ENCODE measurements at regions not wholly inside any gene's neighbourhood (a gene's known extent, or its start where the extent isn't known, plus 50 kb on each side); places are given as distances from the start of the nearest gene placed in this dataset.

- Histone ChIP-seq H3K4me3 (ENCODE audit: low read length) (no peak overlapping the region), H3K36me3 (ENCODE audit: control insufficient read depth, insufficient read depth, low read length) (no peaks in the 10 kb centered on the region), H3K27ac (ENCODE audit: low read length) (no peak overlapping the region), H3K4me1 (ENCODE audit: control insufficient read depth, insufficient read depth, low read length) (no peaks in the 10 kb centered on the region), H3K9me3 (ENCODE audit: control insufficient read depth, low read depth, low read length) (no peaks in the 10 kb centered on the region), H3K27me3 (ENCODE audit: control insufficient read depth, insufficient read depth, low read length) (no peaks in the 10 kb centered on the region)
- 100% methylated on average over 1 of the region's 1 CpG for WGBS (ENCODE audit: insufficient coverage, low lambda C conversion rate)
- DNase-seq: no peak
Measured at GRCh38 chr13:82747958-82748357, 1134.3 kb downstream of the SLITRK1 start.

- Histone ChIP-seq H3K27ac (ENCODE audit: low read length) (no peak overlapping the region), H3K27me3 (ENCODE audit: control insufficient read depth, insufficient read depth, low read length) (no peaks in the 10 kb centered on the region), H3K36me3 (ENCODE audit: control insufficient read depth, insufficient read depth, low read length) (no peaks in the 10 kb centered on the region), H3K4me1 (ENCODE audit: control insufficient read depth, insufficient read depth, low read length) (no peaks in the 10 kb centered on the region), H3K4me3 (ENCODE audit: low read length) (no peak overlapping the region), H3K9me3 (ENCODE audit: control insufficient read depth, low read depth, low read length) (no peaks in the 10 kb centered on the region)
- WGBS (ENCODE audit: insufficient coverage, low lambda C conversion rate): 0% methylated on average over 1 of the region's 1 CpG
- no peak for DNase-seq
Measured at GRCh38 chr13:82747291-82747690, 1135.0 kb downstream of the SLITRK1 start.

GRCh38 chr13:82740442-82740841 lies 1141.8 kb downstream of the SLITRK1 start:
- no peak for DNase-seq
- Histone ChIP-seq H3K4me1 (ENCODE audit: control insufficient read depth, insufficient read depth, low read length) (no peaks in the 10 kb centered on the region), H3K9me3 (ENCODE audit: control insufficient read depth, low read depth, low read length) (no peaks in the 10 kb centered on the region), H3K27me3 (ENCODE audit: control insufficient read depth, insufficient read depth, low read length) (no peaks in the 10 kb centered on the region), H3K4me3 (ENCODE audit: low read length) (no peak overlapping the region), H3K36me3 (ENCODE audit: control insufficient read depth, insufficient read depth, low read length) (no peaks in the 10 kb centered on the region), H3K27ac (ENCODE audit: low read length) (no peak overlapping the region)
- whole genome bisulfite sequencing (ENCODE audit: insufficient coverage, low lambda C conversion rate): no CpG with 5 or more reads among the region's 4 CpGs

GRCh38 chr13:82739881-82740280 lies 1142.4 kb downstream of the SLITRK1 start:
- Histone ChIP-seq H3K4me3 (ENCODE audit: low read length) (no peak overlapping the region), H3K4me1 (ENCODE audit: control insufficient read depth, insufficient read depth, low read length) (no peaks in the 10 kb centered on the region), H3K36me3 (ENCODE audit: control insufficient read depth, insufficient read depth, low read length) (no peaks in the 10 kb centered on the region), H3K9me3 (ENCODE audit: control insufficient read depth, low read depth, low read length) (no peaks in the 10 kb centered on the region), H3K27ac (ENCODE audit: low read length) (no peak overlapping the region), H3K27me3 (ENCODE audit: control insufficient read depth, insufficient read depth, low read length) (no peaks in the 10 kb centered on the region)
- WGBS (ENCODE audit: insufficient coverage, low lambda C conversion rate): no CpG with 5 or more reads among the region's 1 CpG
- no peak for DNase-seq

- Histone ChIP-seq H3K27ac (ENCODE audit: low read length) (no peak overlapping the region), H3K4me1 (ENCODE audit: control insufficient read depth, insufficient read depth, low read length) (no peaks in the 10 kb centered on the region), H3K4me3 (ENCODE audit: low read length) (no peak overlapping the region), H3K9me3 (ENCODE audit: control insufficient read depth, low read depth, low read length) (no peaks in the 10 kb centered on the region), H3K36me3 (ENCODE audit: control insufficient read depth, insufficient read depth, low read length) (no peaks in the 10 kb centered on the region), H3K27me3 (ENCODE audit: control insufficient read depth, insufficient read depth, low read length) (no peaks in the 10 kb centered on the region)
- 100% methylated on average over 1 of the region's 1 CpG for WGBS (ENCODE audit: insufficient coverage, low lambda C conversion rate)
- DNase-seq: no peak
Measured at GRCh38 chr13:82729401-82729800, 1152.9 kb downstream of the SLITRK1 start.

GRCh38 chr13:82720986-82721385 lies 1161.3 kb downstream of the SLITRK1 start:
- H3K4me1 ChIP-seq (ENCODE audit: control insufficient read depth, insufficient read depth, low read length): no peaks in the 10 kb centered on the region
- no peaks in the 10 kb centered on the region for H3K36me3 ChIP-seq (ENCODE audit: control insufficient read depth, insufficient read depth, low read length)
- H3K27ac ChIP-seq (ENCODE audit: low read length): no peak overlapping the region
- no peaks in the 10 kb centered on the region for H3K9me3 ChIP-seq (ENCODE audit: control insufficient read depth, low read depth, low read length)
- no peak overlapping the region for H3K4me3 ChIP-seq (ENCODE audit: low read length)
- DNase-seq: no peak
- no peaks in the 10 kb centered on the region for H3K27me3 ChIP-seq (ENCODE audit: control insufficient read depth, insufficient read depth, low read length)
- WGBS (ENCODE audit: insufficient coverage, low lambda C conversion rate): 100% methylated on average over 1 of the region's 2 CpGs

GRCh38 chr13:82719987-82720386 lies 1162.3 kb downstream of the SLITRK1 start:
- no peaks in the 10 kb centered on the region for H3K36me3 ChIP-seq (ENCODE audit: control insufficient read depth, insufficient read depth, low read length)
- H3K4me1 ChIP-seq (ENCODE audit: control insufficient read depth, insufficient read depth, low read length): no peaks in the 10 kb centered on the region
- no peaks in the 10 kb centered on the region for H3K9me3 ChIP-seq (ENCODE audit: control insufficient read depth, low read depth, low read length)
- WGBS (ENCODE audit: insufficient coverage, low lambda C conversion rate): no CpG with 5 or more reads among the region's 1 CpG
- no peak overlapping the region for H3K27ac ChIP-seq (ENCODE audit: low read length)
- H3K4me3 ChIP-seq (ENCODE audit: low read length): no peak overlapping the region
- H3K27me3 ChIP-seq (ENCODE audit: control insufficient read depth, insufficient read depth, low read length): no peaks in the 10 kb centered on the region
- no peak for DNase-seq

GRCh38 chr13:82717249-82717648 lies 1165.0 kb downstream of the SLITRK1 start:
- no peak for DNase-seq
- Histone ChIP-seq H3K27ac (ENCODE audit: low read length) (no peak overlapping the region), H3K9me3 (ENCODE audit: control insufficient read depth, low read depth, low read length) (no peaks in the 10 kb centered on the region), H3K36me3 (ENCODE audit: control insufficient read depth, insufficient read depth, low read length) (no peaks in the 10 kb centered on the region), H3K27me3 (ENCODE audit: control insufficient read depth, insufficient read depth, low read length) (no peaks in the 10 kb centered on the region), H3K4me3 (ENCODE audit: low read length) (no peak overlapping the region), H3K4me1 (ENCODE audit: control insufficient read depth, insufficient read depth, low read length) (no peaks in the 10 kb centered on the region)
- WGBS (ENCODE audit: insufficient coverage, low lambda C conversion rate): 100% methylated on average over 1 of the region's 2 CpGs

GRCh38 chr13:82713687-82714405 lies 1168.4 kb downstream of the SLITRK1 start:
- Histone ChIP-seq H3K4me3 (ENCODE audit: low read length) (no peak overlapping the region), H3K27me3 (ENCODE audit: control insufficient read depth, insufficient read depth, low read length) (no peaks in the 10 kb centered on the region), H3K4me1 (ENCODE audit: control insufficient read depth, insufficient read depth, low read length) (no peaks in the 10 kb centered on the region), H3K36me3 (ENCODE audit: control insufficient read depth, insufficient read depth, low read length) (no peaks in the 10 kb centered on the region), H3K9me3 (ENCODE audit: control insufficient read depth, low read depth, low read length) (no peaks in the 10 kb centered on the region), H3K27ac (ENCODE audit: low read length) (no peak overlapping the region)
- no peak for DNase-seq
- no CpG with 5 or more reads among the region's 3 CpGs for WGBS (ENCODE audit: insufficient coverage, low lambda C conversion rate)

GRCh38 chr13:82702513-82702912 lies 1179.8 kb downstream of the SLITRK1 start:
- no peak overlapping the region for H3K4me3 ChIP-seq (ENCODE audit: low read length)
- no peak for DNase-seq
- 73% methylated on average over 1 of the region's 1 CpG for WGBS (ENCODE audit: insufficient coverage, low lambda C conversion rate)
- no peaks in the 10 kb centered on the region for H3K36me3 ChIP-seq (ENCODE audit: control insufficient read depth, insufficient read depth, low read length)
- no peaks in the 10 kb centered on the region for H3K27me3 ChIP-seq (ENCODE audit: control insufficient read depth, insufficient read depth, low read length)
- no peaks in the 10 kb centered on the region for H3K9me3 ChIP-seq (ENCODE audit: control insufficient read depth, low read depth, low read length)
- H3K4me1 ChIP-seq (ENCODE audit: control insufficient read depth, insufficient read depth, low read length): no peaks in the 10 kb centered on the region
- H3K27ac ChIP-seq (ENCODE audit: low read length): no peak overlapping the region

GRCh38 chr13:82701020-82701419 lies 1181.3 kb downstream of the SLITRK1 start:
- Histone ChIP-seq H3K9me3 (ENCODE audit: control insufficient read depth, low read depth, low read length) (no peaks in the 10 kb centered on the region), H3K4me1 (ENCODE audit: control insufficient read depth, insufficient read depth, low read length) (no peaks in the 10 kb centered on the region), H3K27me3 (ENCODE audit: control insufficient read depth, insufficient read depth, low read length) (no peaks in the 10 kb centered on the region), H3K4me3 (ENCODE audit: low read length) (no peak overlapping the region), H3K27ac (ENCODE audit: low read length) (no peak overlapping the region), H3K36me3 (ENCODE audit: control insufficient read depth, insufficient read depth, low read length) (no peaks in the 10 kb centered on the region)
- 71% methylated on average over 1 of the region's 2 CpGs for WGBS (ENCODE audit: insufficient coverage, low lambda C conversion rate)
- no peak for DNase-seq
